ENCODE measurements at regions not wholly inside any gene's neighbourhood (a gene's known extent, or its start where the extent isn't known, plus 50 kb on each side); places are given as distances from the start of the nearest gene placed in this dataset.

DNA sequence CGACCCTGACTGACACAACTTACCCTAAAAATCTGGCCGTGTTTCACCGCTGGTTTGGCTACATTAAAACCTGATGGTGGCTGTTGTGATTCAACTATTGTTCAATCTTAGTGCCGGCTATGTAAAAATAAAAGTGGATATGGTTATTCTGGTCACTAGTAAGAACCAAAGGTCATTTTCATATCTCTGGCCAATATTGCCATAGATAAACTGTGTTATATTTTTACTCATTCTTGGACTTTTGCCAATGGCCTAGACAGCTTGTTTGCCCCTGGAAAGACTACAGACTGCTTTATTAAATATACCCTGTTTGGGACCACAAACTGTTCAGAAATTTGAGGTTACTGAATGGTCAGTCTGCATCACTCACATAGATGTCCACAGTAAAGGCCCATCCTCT, 258.5 kb upstream of the KLHL1 start:
- H3K27ac ChIP-seq, result no peak overlapping the region
- TF ChIP-seq, protein P1, sequence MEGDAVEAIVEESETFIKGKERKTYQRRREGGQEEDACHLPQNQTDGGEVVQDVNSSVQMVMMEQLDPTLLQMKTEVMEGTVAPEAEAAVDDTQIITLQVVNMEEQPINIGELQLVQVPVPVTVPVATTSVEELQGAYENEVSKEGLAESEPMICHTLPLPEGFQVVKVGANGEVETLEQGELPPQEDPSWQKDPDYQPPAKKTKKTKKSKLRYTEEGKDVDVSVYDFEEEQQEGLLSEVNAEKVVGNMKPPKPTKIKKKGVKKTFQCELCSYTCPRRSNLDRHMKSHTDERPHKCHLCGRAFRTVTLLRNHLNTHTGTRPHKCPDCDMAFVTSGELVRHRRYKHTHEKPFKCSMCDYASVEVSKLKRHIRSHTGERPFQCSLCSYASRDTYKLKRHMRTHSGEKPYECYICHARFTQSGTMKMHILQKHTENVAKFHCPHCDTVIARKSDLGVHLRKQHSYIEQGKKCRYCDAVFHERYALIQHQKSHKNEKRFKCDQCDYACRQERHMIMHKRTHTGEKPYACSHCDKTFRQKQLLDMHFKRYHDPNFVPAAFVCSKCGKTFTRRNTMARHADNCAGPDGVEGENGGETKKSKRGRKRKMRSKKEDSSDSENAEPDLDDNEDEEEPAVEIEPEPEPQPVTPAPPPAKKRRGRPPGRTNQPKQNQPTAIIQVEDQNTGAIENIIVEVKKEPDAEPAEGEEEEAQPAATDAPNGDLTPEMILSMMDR (conservative IDR thresholded peaks at IDR 0.05; ENCODE audit: low read depth, low read length), result no peak
- H3K36me3 ChIP-seq (ENCODE audit: insufficient read depth), result no peaks in the 10 kb centered on the region
- H3K27me3 ChIP-seq (ENCODE audit: insufficient read depth, low read depth), result no peaks in the 10 kb centered on the region
- no peaks in the 10 kb centered on the region for H4K20me1 ChIP-seq (ENCODE audit: insufficient read depth)
- H3K4me1 ChIP-seq (ENCODE audit: low read depth, poor library complexity, severe bottlenecking), result no peaks in the 10 kb centered on the region
- no peak overlapping the region for H2AFZ ChIP-seq (ENCODE audit: low read depth)
- H3K79me2 ChIP-seq (ENCODE audit: insufficient read depth, low read depth), result no peaks in the 10 kb centered on the region
- no peak overlapping the region for H3K4me3 ChIP-seq (IDR thresholded peaks at IDR 0.05; ENCODE audit: insufficient read depth, low read depth, low read length)
- H3K4me2 ChIP-seq, result no peak overlapping the region
- no peak overlapping the region for H3K9ac ChIP-seq

DNA sequence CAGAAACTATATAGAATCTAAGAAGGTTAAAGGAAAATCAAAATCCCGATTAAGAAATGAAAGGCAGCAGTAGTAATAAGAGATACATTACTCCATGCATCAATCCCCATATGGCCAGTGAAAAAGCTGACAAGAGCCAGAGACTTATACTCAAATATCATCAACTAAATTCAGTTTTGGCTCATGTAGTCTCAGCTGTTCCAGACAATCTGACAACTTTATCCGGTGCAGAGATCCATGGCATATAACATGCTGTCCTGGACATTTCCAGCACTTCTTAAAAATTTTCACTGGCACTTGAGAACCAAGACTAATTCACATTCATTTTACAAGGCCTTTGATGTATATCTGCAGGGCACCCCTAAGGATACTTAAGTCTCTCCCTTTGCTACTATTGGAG, 255.7 kb upstream of the KLHL1 start:
- no peaks in the 10 kb centered on the region for H3K79me2 ChIP-seq (ENCODE audit: insufficient read depth, low read depth)
- no peaks in the 10 kb centered on the region for H3K36me3 ChIP-seq (ENCODE audit: insufficient read depth)
- H4K20me1 ChIP-seq (ENCODE audit: insufficient read depth), result no peaks in the 10 kb centered on the region
- no peaks in the 10 kb centered on the region for H3K4me1 ChIP-seq (ENCODE audit: low read depth, poor library complexity, severe bottlenecking)
- no peak overlapping the region for H3K4me2 ChIP-seq
- TF ChIP-seq, protein P1 (conservative IDR thresholded peaks at IDR 0.05; ENCODE audit: low read depth, low read length), result no peak
- H2AFZ ChIP-seq (ENCODE audit: low read depth), result no peak overlapping the region
- H3K4me3 ChIP-seq (IDR thresholded peaks at IDR 0.05; ENCODE audit: insufficient read depth, low read depth, low read length), result no peak overlapping the region
- no peak overlapping the region for H3K9ac ChIP-seq
- H3K27ac ChIP-seq, result no peak overlapping the region
- no peaks in the 10 kb centered on the region for H3K27me3 ChIP-seq (ENCODE audit: insufficient read depth, low read depth)

DNA sequence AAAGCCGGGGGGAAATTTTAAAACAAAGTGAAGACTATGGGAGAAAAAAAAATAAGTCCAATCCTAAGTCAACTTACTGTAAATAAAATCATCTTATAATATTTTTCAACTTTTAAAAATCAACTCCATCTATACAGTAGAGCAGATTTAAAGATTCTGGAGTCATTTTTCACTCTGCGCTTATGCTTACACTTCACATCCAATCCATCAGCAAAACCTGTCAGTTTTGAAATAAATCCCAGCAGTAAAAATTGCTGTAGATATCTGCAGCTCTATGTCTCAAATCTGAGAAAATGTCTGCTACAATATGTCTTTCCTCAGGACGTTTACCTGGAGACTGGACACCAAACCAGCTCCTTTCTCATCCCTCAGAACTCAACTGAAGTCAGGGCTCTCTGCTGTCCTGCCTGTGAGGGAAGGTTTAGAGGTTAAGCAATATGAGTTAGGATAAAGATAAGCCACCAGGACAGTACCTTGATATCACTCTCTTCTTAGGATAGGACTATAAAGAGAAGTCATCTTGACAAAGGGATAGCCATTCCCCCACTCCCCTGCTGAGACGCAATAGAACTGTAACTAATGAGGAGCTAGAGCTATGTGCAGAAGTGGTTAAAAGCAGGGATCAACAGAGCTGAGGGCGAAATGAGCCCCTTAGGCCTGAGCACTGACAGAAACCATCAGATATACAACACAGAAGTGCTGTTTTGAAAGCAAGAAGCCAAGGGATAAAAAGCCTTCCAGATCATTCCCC, 254.7 kb upstream of the KLHL1 start:
- H3K9ac ChIP-seq, result no peak overlapping the region
- no peaks in the 10 kb centered on the region for H4K20me1 ChIP-seq (ENCODE audit: insufficient read depth)
- H3K79me2 ChIP-seq (ENCODE audit: insufficient read depth, low read depth), result no peaks in the 10 kb centered on the region
- TF ChIP-seq, protein P1 (conservative IDR thresholded peaks at IDR 0.05; ENCODE audit: low read depth, low read length), result no peak
- H3K36me3 ChIP-seq (ENCODE audit: insufficient read depth), result no peaks in the 10 kb centered on the region
- no peak overlapping the region for H3K27ac ChIP-seq
- H3K27me3 ChIP-seq (ENCODE audit: insufficient read depth, low read depth), result no peaks in the 10 kb centered on the region
- no peaks in the 10 kb centered on the region for H3K4me1 ChIP-seq (ENCODE audit: low read depth, poor library complexity, severe bottlenecking)
- no peak overlapping the region for H3K4me3 ChIP-seq (IDR thresholded peaks at IDR 0.05; ENCODE audit: insufficient read depth, low read depth, low read length)
- H2AFZ ChIP-seq (ENCODE audit: low read depth), result no peak overlapping the region
- no peak overlapping the region for H3K4me2 ChIP-seq

DNA sequence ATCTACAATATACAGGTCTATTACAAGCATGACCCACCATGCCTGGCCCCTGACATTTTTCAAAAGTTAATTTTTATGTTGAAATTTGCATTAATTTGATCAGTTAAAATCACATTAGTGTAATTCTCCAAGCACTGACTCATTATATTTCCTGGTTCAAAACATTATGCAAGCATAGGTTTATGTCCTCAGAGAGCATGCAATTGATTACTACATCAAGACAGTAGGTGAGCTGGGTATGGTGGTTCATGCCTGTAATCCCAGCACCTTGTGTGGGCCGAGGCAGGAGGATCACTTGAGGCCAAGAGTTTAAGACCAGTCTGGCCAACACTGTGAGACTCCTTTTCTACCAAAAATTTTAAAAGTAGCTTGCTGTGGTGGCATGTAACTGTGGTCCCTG, 248.8 kb upstream of the KLHL1 start:
- no peaks in the 10 kb centered on the region for H3K4me1 ChIP-seq (ENCODE audit: low read depth, poor library complexity, severe bottlenecking)
- H3K27me3 ChIP-seq (ENCODE audit: insufficient read depth, low read depth), result no peaks in the 10 kb centered on the region
- H3K79me2 ChIP-seq (ENCODE audit: insufficient read depth, low read depth), result no peaks in the 10 kb centered on the region
- TF ChIP-seq, protein P1 (conservative IDR thresholded peaks at IDR 0.05; ENCODE audit: low read depth, low read length), result no peak
- no peak overlapping the region for H2AFZ ChIP-seq (ENCODE audit: low read depth)
- H3K4me3 ChIP-seq (IDR thresholded peaks at IDR 0.05; ENCODE audit: insufficient read depth, low read depth, low read length), result no peak overlapping the region
- H3K4me2 ChIP-seq, result no peak overlapping the region
- H3K36me3 ChIP-seq (ENCODE audit: insufficient read depth), result no peaks in the 10 kb centered on the region
- H3K9ac ChIP-seq, result no peak overlapping the region
- H4K20me1 ChIP-seq (ENCODE audit: insufficient read depth), result no peaks in the 10 kb centered on the region
- H3K27ac ChIP-seq, result no peak overlapping the region
